ENCODE measurements at regions not wholly inside any gene's neighbourhood (a gene's known extent, or its start where the extent isn't known, plus 50 kb on each side); places are given as distances from the start of the nearest gene placed in this dataset.
A peak's percentile ranks its signal among the peaks of the same experiment; 100 is the strongest.
"Not testable (repeated sequence)": the region's sequence is repeated elsewhere in the genome, so short reads cannot be mapped to it uniquely, and the experiment has no call there.

GRCh38 chr16:22572331-22573224, 61.9 kb downstream of the NPIPB5 start:
- not testable (repeated sequence) for H3K36me3 ChIP-seq

GRCh38 chr16:22573225-22573530, 62.5 kb downstream of the NPIPB5 start:
- not testable (repeated sequence) for H3K4me3 ChIP-seq, DNase-seq, H3K36me3 ChIP-seq, H3K9me3 ChIP-seq, H3K27me3 ChIP-seq

More at GRCh38 chr16:22572331-22573224, 61.9 kb downstream of the NPIPB5 start:
- DNase-seq, H3K4me3 ChIP-seq, H3K27me3 ChIP-seq, H3K9me3 ChIP-seq: not testable (repeated sequence)

- H3K9me3 ChIP-seq, H3K36me3 ChIP-seq, H3K27me3 ChIP-seq, H3K4me3 ChIP-seq, DNase-seq: not testable (repeated sequence)
Observed at GRCh38 chr16:22576506-22576905, 65.8 kb downstream of the NPIPB5 start.

GRCh38 chr16:22583195-22583594, 72.5 kb downstream of the NPIPB5 start:
- not testable (repeated sequence) for DNase-seq, H3K9me3 ChIP-seq, H3K27me3 ChIP-seq, H3K36me3 ChIP-seq, H3K4me3 ChIP-seq

- H3K9me3 ChIP-seq, DNase-seq: not testable (repeated sequence)
Observed at GRCh38 chr16:22584459-22584858, 73.8 kb downstream of the NPIPB5 start.

GRCh38 chr16:22584941-22585340, 74.2 kb downstream of the NPIPB5 start:
- not testable (repeated sequence) for H3K27me3 ChIP-seq, DNase-seq, H3K9me3 ChIP-seq, H3K4me3 ChIP-seq, H3K36me3 ChIP-seq

More at GRCh38 chr16:22584459-22584858, 73.8 kb downstream of the NPIPB5 start:
- not testable (repeated sequence) for H3K4me3 ChIP-seq, H3K27me3 ChIP-seq, H3K36me3 ChIP-seq

GRCh38 chr16:22585431-22585830, 74.7 kb downstream of the NPIPB5 start:
- H3K27me3 ChIP-seq, H3K36me3 ChIP-seq, H3K4me3 ChIP-seq, H3K9me3 ChIP-seq: not testable (repeated sequence)
- peak; percentile 65 for DNase-seq

GRCh38 chr16:22586732-22587131, 76.0 kb downstream of the NPIPB5 start:
- H3K4me3 ChIP-seq, DNase-seq, H3K36me3 ChIP-seq, H3K27me3 ChIP-seq, H3K9me3 ChIP-seq: not testable (repeated sequence)

- not testable (repeated sequence) for H3K9me3 ChIP-seq, H3K36me3 ChIP-seq, H3K4me3 ChIP-seq, DNase-seq, H3K27me3 ChIP-seq
Observed at GRCh38 chr16:22589757-22590156, 79.1 kb downstream of the NPIPB5 start.

- not testable (repeated sequence) for H3K27me3 ChIP-seq, H3K4me3 ChIP-seq, DNase-seq, H3K9me3 ChIP-seq, H3K36me3 ChIP-seq
Observed at GRCh38 chr16:22596445-22597045, 85.9 kb downstream of the NPIPB5 start.

GRCh38 chr16:22603744-22604143, 93.1 kb downstream of the NPIPB5 start:
- H3K36me3 ChIP-seq, H3K4me3 ChIP-seq, DNase-seq, H3K27me3 ChIP-seq, H3K9me3 ChIP-seq: not testable (repeated sequence)

- not testable (repeated sequence) for H3K9me3 ChIP-seq, DNase-seq, H3K36me3 ChIP-seq, H3K4me3 ChIP-seq, H3K27me3 ChIP-seq
Observed at GRCh38 chr16:22606619-22607018, 95.9 kb downstream of the NPIPB5 start.

- H3K36me3 ChIP-seq, DNase-seq, H3K4me3 ChIP-seq, H3K9me3 ChIP-seq, H3K27me3 ChIP-seq: not testable (repeated sequence)
Observed at GRCh38 chr16:22609798-22610197, 99.1 kb downstream of the NPIPB5 start.

- not testable (repeated sequence) for H3K4me3 ChIP-seq, H3K9me3 ChIP-seq, H3K36me3 ChIP-seq, DNase-seq, H3K27me3 ChIP-seq
Observed at GRCh38 chr16:22611128-22611527, 100.4 kb downstream of the NPIPB5 start.

- no peak overlapping the region for H3K4me3 ChIP-seq
- no peak for DNase-seq
- H3K27me3 ChIP-seq = no peaks in the 10 kb centered on the region
- H3K9me3 ChIP-seq = 0 out of 2 replicates have a peak, but pooled peaks cover 3% of the 10 kb centered on the region
- no peaks in the 10 kb centered on the region for H3K36me3 ChIP-seq
Observed at GRCh38 chr16:22614271-22614947, 103.7 kb downstream of the NPIPB5 start.

GRCh38 chr16:22618842-22619241, 108.2 kb downstream of the NPIPB5 start:
- Histone ChIP-seq H3K27me3 (peaks cover 6% of the 10 kb centered on the region; the same call in 1 of the 2 replicates), H3K4me3 (no peak overlapping the region), H3K36me3 (no peaks in the 10 kb centered on the region), H3K9me3 (peaks cover 4% of the 10 kb centered on the region; the same call in 1 of the 2 replicates)
- no peak for DNase-seq

- Histone ChIP-seq H3K36me3 (no peaks in the 10 kb centered on the region), H3K27me3 (peaks cover 6% of the 10 kb centered on the region; the same call in 1 of the 2 replicates), H3K4me3 (no peak overlapping the region), H3K9me3 (peaks cover 2% of the 10 kb centered on the region; the same call in 1 of the 2 replicates)
- DNase-seq = no peak
Observed at GRCh38 chr16:22621586-22622155, 111.0 kb downstream of the NPIPB5 start.
